Panc1 (cell line): ENCODE measurements at regions not wholly inside any gene's neighbourhood (a gene's known extent, or its start where the extent isn't known, plus 50 kb on each side); places are given as distances from the start of the nearest gene placed in this dataset.

Source experiments
- POLR2AphosphoS5 ChIP-seq: IDR thresholded peaks from 2 replicates; pipeline ENCODE4 v1.6.1; 2012; ENCODE audit warnings: mild to moderate bottlenecking, low read depth, low read length, moderate library complexity
- TF ChIP-seq, protein P1 (sequence below): fragments of 450-650 bp; IDR thresholded peaks from 2 replicates; pipeline ENCODE4 v1.5.1; 2017; ENCODE audit warnings: mild to moderate bottlenecking

DNA sequence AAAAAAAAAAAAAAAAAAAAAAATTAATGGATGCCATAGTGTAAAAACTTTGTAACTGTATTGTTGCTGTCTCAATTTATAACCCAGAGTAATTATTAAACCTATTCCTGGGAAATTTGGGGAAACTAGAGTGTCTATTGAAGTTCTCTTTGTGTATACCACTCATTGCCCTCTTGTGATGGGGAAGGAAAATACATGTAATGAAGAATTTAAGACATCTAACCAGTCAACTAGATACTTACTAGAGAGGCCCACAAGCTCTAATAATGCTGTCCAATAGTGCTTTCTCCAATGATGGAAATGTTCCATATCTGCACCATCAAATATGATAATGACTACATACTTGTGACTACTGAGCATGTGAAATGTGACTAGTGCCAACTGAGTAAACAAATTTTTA, 168.5 kb upstream of the SLC39A10 start:
- TF ChIP-seq, protein P1, sequence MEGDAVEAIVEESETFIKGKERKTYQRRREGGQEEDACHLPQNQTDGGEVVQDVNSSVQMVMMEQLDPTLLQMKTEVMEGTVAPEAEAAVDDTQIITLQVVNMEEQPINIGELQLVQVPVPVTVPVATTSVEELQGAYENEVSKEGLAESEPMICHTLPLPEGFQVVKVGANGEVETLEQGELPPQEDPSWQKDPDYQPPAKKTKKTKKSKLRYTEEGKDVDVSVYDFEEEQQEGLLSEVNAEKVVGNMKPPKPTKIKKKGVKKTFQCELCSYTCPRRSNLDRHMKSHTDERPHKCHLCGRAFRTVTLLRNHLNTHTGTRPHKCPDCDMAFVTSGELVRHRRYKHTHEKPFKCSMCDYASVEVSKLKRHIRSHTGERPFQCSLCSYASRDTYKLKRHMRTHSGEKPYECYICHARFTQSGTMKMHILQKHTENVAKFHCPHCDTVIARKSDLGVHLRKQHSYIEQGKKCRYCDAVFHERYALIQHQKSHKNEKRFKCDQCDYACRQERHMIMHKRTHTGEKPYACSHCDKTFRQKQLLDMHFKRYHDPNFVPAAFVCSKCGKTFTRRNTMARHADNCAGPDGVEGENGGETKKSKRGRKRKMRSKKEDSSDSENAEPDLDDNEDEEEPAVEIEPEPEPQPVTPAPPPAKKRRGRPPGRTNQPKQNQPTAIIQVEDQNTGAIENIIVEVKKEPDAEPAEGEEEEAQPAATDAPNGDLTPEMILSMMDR: no peak
- no peak for TF ChIP-seq POLR2AphosphoS5
